Islet precursor cell (in vitro differentiated cells): ENCODE measurements at regions not wholly inside any gene's neighbourhood (a gene's known extent, or its start where the extent isn't known, plus 50 kb on each side); places are given as distances from the start of the nearest gene placed in this dataset.

Source experiments
- DNase-seq: peaks from one replicate; pipeline ENCODE4 v3.0.0-alpha.2; 2018

- no peak for DNase-seq
Measured at GRCh38 chr13:103788061-103788652, 721.9 kb upstream of the SLC10A2 start.

- DNase-seq = no peak
Measured at GRCh38 chr13:103772576-103772975, 706.4 kb upstream of the SLC10A2 start.

GRCh38 chr13:103762523-103762922 lies 696.3 kb upstream of the SLC10A2 start:
- DNase-seq = no peak

- no peak for DNase-seq
Measured at GRCh38 chr13:103759361-103759760, 693.1 kb upstream of the SLC10A2 start.

- no peak for DNase-seq
Measured at GRCh38 chr13:103758222-103758621, 692.0 kb upstream of the SLC10A2 start.

GRCh38 chr13:103757361-103757760 lies 691.1 kb upstream of the SLC10A2 start:
- no peak for DNase-seq

- DNase-seq = no peak
Measured at GRCh38 chr13:103754783-103755182, 688.6 kb upstream of the SLC10A2 start.

- DNase-seq = no peak
Measured at GRCh38 chr13:103734837-103735236, 668.6 kb upstream of the SLC10A2 start.

GRCh38 chr13:103731959-103732358 lies 665.7 kb upstream of the SLC10A2 start:
- DNase-seq = no peak

- DNase-seq = peak; percentile 55
Measured at GRCh38 chr13:103730407-103730806, 664.2 kb upstream of the SLC10A2 start.

GRCh38 chr13:103726808-103727207 lies 660.6 kb upstream of the SLC10A2 start:
- no peak for DNase-seq

GRCh38 chr13:103716718-103717117 lies 650.5 kb upstream of the SLC10A2 start:
- DNase-seq = no peak

GRCh38 chr13:103715335-103715734 lies 649.1 kb upstream of the SLC10A2 start:
- DNase-seq = no peak

GRCh38 chr13:103703246-103703645 lies 637.0 kb upstream of the SLC10A2 start:
- no peak for DNase-seq

GRCh38 chr13:103698000-103698399 lies 631.8 kb upstream of the SLC10A2 start:
- DNase-seq = no peak

- no peak for DNase-seq
Measured at GRCh38 chr13:103695320-103695719, 629.1 kb upstream of the SLC10A2 start.

- DNase-seq = no peak
Measured at GRCh38 chr13:103694471-103694870, 628.3 kb upstream of the SLC10A2 start.

- no peak for DNase-seq
Measured at GRCh38 chr13:103694033-103694432, 627.8 kb upstream of the SLC10A2 start.

- no peak for DNase-seq
Measured at GRCh38 chr13:103692442-103692841, 626.2 kb upstream of the SLC10A2 start.

- no peak for DNase-seq
Measured at GRCh38 chr13:103676329-103676728, 610.1 kb upstream of the SLC10A2 start.

GRCh38 chr13:103671547-103671946 lies 605.3 kb upstream of the SLC10A2 start:
- no peak for DNase-seq

- DNase-seq = no peak
Measured at GRCh38 chr13:103663996-103664395, 597.8 kb upstream of the SLC10A2 start.

- no peak for DNase-seq
Measured at GRCh38 chr13:103656311-103656710, 590.1 kb upstream of the SLC10A2 start.

GRCh38 chr13:103640606-103641005 lies 574.4 kb upstream of the SLC10A2 start:
- DNase-seq = no peak

- DNase-seq = no peak
Measured at GRCh38 chr13:103639326-103639725, 573.1 kb upstream of the SLC10A2 start.

GRCh38 chr13:103638706-103639105 lies 572.5 kb upstream of the SLC10A2 start:
- no peak for DNase-seq
